ENCODE measurements at regions not wholly inside any gene's neighbourhood (a gene's known extent, or its start where the extent isn't known, plus 50 kb on each side); places are given as distances from the start of the nearest gene placed in this dataset.

DNA sequence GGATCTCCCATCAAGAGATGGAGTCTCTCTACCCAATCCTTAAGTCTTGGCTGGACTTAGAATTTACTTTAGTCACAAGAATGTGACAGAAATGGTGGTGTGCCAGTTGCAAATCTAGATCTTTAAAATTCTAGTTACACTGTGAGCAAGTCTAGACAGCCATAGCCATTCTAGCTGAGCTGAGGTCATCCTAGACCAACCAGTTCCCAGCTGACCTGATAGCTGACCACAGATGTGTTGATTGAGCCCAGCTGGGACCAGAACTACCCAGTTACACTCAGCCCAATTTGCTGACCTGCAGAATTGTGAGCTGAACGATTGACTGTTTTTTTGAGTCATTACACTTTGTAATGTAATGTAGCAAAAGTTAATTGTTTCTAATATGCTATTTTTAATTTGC lies 251.8 kb downstream of the ADGRL2 start:
- no peak for FAIRE-seq
- DNase-seq (ENCODE audit: low spot score) = no peak

DNA sequence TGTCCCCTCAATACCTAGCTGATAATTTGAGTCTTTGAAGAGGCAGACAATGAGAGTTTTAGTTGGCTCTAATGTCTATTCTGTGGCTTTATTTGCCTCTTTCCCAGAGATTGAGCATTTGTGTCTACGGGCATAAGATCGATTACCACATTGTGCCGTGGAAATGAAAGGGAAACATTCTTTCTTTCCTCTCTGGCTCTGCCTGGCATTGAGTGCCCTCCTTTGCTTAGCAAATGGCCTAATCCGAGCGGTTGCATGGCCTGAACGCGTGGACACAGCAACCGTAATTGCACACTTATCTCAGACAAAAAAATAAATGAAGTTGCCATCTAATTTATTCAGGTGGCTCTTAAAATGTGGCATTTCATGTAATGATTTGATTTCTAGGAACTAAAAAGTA lies 247.9 kb downstream of the ADGRL2 start:
- DNase-seq (ENCODE audit: low spot score) (no peak), FAIRE-seq (no peak)

DNA sequence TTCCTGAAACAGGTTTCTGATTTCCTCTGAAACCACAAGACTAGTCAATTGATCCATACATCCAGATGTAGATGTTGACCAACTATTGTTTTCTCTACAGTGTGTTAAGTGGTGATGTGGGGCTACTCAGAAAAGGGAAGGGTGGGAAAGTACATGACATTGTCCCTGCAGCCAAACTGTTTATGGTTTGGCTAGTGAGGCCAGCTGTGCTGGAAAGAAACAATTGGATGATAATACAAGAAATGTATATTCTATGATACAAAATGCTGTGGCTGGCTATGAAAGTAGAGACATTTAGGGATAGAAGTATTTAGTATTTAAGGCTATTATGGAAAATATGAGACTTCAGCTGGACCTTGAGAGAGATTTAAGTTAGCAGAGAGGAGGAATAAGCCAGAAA lies 244.5 kb downstream of the ADGRL2 start:
- DNase-seq (ENCODE audit: low spot score) = no peak
- FAIRE-seq = no peak

DNA sequence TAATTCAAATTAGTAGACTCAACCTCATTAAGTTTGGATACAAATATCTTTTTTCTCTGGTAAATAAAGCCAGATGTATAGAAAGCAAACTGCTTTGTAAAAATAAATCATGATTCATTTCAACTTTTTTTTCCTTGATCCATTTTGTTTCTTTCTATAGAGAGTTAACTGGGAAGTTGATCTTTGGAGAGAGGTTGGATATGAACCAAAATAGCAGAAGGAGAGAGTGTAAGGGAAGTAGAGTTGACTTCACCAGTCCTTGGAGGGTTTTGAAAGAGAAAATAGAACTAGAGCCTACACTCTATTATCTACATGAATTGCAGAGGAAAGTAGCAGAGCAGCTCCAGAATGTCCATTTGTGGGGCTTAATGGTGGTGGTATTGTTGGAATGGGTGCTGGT lies 243.8 kb downstream of the ADGRL2 start:
- DNase-seq (ENCODE audit: low spot score) (no peak), FAIRE-seq (no peak)

DNA sequence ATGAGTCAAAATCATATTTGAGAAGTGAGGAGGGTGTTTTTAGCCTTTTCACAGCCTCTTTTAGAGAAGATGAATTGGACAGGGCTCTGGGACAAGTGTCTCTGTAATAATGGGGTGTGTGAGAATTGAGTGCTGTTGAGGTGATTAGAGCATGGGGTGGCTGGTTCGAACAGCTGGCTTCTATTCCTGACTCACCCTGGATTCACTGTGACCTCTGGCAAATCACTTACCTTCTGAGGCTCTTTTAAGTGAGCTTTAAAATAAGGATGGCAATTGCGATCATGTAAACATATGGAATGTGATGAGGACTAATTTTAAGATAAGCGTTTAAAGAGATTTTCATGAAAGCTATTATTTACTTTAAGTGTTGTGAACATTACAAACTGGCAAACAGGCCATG lies 243.4 kb downstream of the ADGRL2 start:
- DNase-seq (ENCODE audit: low spot score) (no peak), FAIRE-seq (no peak)

DNA sequence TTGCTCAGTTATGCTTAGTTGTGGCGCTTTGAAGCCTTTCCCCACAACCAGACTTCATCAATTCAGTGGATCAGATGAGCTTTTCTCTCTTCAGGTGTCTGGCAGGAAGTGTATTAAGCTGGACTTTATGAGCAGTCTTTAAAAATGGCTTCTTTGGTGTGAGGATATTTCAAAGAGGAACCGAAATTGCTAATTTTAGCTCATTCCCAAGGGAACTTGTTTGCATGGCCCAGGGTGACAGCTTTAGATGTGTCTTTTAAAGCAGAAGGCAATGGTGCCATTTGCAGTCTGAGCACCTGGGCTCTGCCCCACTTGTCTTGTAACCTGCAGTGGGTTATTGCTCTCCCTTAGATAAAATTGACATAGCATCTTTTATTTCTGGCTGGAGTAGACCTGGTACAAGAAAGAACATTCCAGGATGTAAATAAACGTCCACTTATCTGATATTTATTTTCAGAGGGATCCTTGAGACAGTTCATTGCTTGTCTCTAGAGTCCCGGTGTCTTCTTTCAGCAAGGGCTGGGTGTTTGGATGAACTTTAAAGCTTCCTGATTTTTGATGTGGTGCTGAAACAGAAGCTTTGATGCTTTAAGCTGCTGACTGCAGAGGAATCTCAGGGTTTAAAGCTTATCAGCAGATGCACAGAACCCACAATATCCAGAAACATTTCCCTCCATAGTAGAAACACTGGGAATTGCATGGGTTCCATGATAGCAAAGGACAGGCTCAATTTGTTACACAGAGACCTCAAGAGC lies 241.7 kb downstream of the ADGRL2 start:
- DNase-seq (ENCODE audit: low spot score) = no peak
- FAIRE-seq = no peak
